Neutrophil (primary cell): ENCODE measurements at regions not wholly inside any gene's neighbourhood (a gene's known extent, or its start where the extent isn't known, plus 50 kb on each side); places are given as distances from the start of the nearest gene placed in this dataset.
"Not testable (repeated sequence)": the region's sequence is repeated elsewhere in the genome, so short reads cannot be mapped to it uniquely, and the experiment has no call there.

ENCODE experiments used
- H3K27ac ChIP-seq: fragments of 200-600 bp; sonication (generic); 2 replicates; pipeline ENCODE4 v1.5.1; 2016; ENCODE audit warnings: mild to moderate bottlenecking, moderate library complexity
- H3K27me3 ChIP-seq: fragments of 200-600 bp; sonication (generic); 2 replicates; pipeline ENCODE4 v1.6.0; 2016; ENCODE audit warnings: mild to moderate bottlenecking
- H3K36me3 ChIP-seq: fragments of 200-600 bp; sonication (generic); 2 replicates; pipeline ENCODE4 v1.5.1; 2017
- H3K4me1 ChIP-seq, 2 experiments: fragments of 200-600 bp in 1 of 2; sonication (generic) in 1 of 2; 1 replicate in 1 of 2; 2 replicates in 1 of 2; pipeline versions ENCODE4 v1.5.1 to v1.6.1; 2013 to 2016; ENCODE audit warnings: low read depth in 1 of 2, low read length in 1 of 2, mild to moderate bottlenecking in 1 of 2, moderate library complexity in 1 of 2; ENCODE audit not compliant: control insufficient read depth in 1 of 2, insufficient read depth in 1 of 2
- H3K4me3 ChIP-seq, 2 experiments: fragments of 200-600 bp in 1 of 2; sonication (generic) in 1 of 2; 1 replicate in 1 of 2; 2 replicates in 1 of 2; pipeline ENCODE4 v1.5.1; 2013 to 2016; ENCODE audit warnings: low read depth in 1 of 2, low read length in 1 of 2, mild to moderate bottlenecking in 1 of 2, moderate library complexity in 1 of 2
- H3K9me3 ChIP-seq: fragments of 200-600 bp; sonication (generic); 2 replicates; pipeline ENCODE4 v1.5.1; 2016
- TF ChIP-seq, protein P1 (sequence below): fragments of 200-600 bp; sonication (generic); IDR thresholded peaks from 2 replicates; pipeline ENCODE4 v1.5.1; 2016; ENCODE audit warnings: antibody characterized with exemption

DNA sequence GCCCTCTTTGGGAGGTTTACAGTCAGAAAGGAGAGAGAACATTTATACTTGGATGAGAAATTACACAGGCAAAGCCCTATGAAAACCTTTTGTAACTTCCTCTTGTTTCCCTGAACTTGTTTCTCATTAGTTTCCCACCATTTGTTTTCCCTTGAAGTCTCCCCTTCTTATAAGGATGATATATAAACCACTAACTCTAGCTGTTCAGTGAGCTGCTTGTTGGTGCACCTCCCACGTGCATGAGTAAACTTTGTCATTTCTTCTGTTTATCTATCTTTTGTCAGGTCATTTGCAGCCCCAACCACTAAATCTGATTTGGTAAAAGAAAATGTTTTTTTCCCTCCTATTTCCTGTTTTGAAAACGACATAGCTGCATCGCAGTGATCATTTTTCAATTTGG, 919.9 kb downstream of the SLITRK1 start:
- no peaks in the 10 kb centered on the region for H3K4me1 ChIP-seq
- TF ChIP-seq, protein P1, sequence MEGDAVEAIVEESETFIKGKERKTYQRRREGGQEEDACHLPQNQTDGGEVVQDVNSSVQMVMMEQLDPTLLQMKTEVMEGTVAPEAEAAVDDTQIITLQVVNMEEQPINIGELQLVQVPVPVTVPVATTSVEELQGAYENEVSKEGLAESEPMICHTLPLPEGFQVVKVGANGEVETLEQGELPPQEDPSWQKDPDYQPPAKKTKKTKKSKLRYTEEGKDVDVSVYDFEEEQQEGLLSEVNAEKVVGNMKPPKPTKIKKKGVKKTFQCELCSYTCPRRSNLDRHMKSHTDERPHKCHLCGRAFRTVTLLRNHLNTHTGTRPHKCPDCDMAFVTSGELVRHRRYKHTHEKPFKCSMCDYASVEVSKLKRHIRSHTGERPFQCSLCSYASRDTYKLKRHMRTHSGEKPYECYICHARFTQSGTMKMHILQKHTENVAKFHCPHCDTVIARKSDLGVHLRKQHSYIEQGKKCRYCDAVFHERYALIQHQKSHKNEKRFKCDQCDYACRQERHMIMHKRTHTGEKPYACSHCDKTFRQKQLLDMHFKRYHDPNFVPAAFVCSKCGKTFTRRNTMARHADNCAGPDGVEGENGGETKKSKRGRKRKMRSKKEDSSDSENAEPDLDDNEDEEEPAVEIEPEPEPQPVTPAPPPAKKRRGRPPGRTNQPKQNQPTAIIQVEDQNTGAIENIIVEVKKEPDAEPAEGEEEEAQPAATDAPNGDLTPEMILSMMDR = no peak
- no peak overlapping the region for H3K4me3 ChIP-seq
- H3K36me3 ChIP-seq = no peaks in the 10 kb centered on the region
- H3K27me3 ChIP-seq = no peaks in the 10 kb centered on the region
- H3K27ac ChIP-seq = no peak overlapping the region
- no peaks in the 10 kb centered on the region for H3K9me3 ChIP-seq

DNA sequence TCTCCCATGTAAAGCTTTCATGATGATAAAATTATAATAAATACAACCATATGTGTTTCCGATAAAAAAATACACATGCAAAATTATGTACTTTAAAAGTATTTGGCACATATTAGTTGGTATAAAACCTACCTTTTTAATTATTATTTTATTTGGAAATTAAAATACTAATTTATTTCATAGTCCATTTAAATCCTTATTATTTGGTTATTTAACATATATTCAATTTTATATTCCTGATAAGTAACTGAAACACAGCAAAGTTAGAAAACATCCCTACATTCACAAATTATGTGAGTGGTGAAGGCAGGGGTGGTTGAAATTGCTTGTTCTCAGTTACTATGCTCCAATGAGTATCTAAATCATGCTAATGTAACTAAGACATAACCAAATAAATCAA, 920.5 kb downstream of the SLITRK1 start:
- H3K4me1 ChIP-seq = no peaks in the 10 kb centered on the region
- H3K27me3 ChIP-seq = no peaks in the 10 kb centered on the region
- no peaks in the 10 kb centered on the region for H3K9me3 ChIP-seq
- no peak overlapping the region for H3K27ac ChIP-seq
- no peak overlapping the region for H3K4me3 ChIP-seq
- no peaks in the 10 kb centered on the region for H3K36me3 ChIP-seq
- TF ChIP-seq, protein P1 = no peak

DNA sequence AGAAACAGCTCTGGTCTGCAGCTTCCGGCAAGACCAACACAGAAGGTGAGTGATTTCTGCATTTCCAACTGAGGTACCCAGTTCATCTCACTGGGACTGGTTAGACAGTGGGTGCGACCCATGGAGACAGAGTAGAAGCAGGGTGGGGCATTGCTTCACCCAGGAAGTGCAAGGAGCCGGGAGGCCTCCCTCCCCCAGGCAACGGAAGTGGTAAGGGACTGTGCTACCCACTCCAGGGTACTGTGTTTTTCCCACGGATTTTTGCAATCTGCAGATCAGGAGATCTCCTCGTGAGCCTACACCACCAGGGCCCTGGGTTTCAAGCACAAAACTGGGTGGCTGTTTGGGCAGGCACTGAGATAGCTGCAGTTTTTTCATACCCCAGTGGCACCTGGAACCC, 929.9 kb downstream of the SLITRK1 start:
- not testable (repeated sequence) for H3K27ac ChIP-seq, H3K4me1 ChIP-seq, H3K27me3 ChIP-seq

DNA sequence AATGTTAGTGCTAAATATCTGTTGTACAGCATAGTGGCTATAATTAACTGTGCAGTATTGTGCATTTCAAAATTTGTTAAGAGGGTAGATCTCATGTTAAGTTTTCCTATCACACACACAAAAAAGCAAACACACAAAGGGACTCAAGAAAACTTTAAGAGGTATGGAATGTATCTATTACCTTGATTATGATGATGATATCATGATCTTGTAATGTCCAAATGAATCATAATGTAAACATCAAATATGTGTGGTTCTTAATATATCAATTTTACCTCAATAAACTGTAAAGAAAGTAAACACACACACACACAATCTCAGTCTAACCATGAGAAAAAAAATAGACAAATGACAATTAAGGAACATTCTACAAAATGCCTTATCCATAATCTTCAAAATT, 934.6 kb downstream of the SLITRK1 start:
- Histone ChIP-seq H3K4me3 (no peak overlapping the region), H3K4me1 (no peaks in the 10 kb centered on the region), H3K9me3 (no peaks in the 10 kb centered on the region), H3K27me3 (no peaks in the 10 kb centered on the region), H3K36me3 (no peaks in the 10 kb centered on the region), H3K27ac (no peak overlapping the region)
- TF ChIP-seq, protein P1 = no peak

More for the DNA sequence above, 929.9 kb downstream of the SLITRK1 start:
- not testable (repeated sequence) for H3K9me3 ChIP-seq, H3K4me3 ChIP-seq, H3K36me3 ChIP-seq

DNA sequence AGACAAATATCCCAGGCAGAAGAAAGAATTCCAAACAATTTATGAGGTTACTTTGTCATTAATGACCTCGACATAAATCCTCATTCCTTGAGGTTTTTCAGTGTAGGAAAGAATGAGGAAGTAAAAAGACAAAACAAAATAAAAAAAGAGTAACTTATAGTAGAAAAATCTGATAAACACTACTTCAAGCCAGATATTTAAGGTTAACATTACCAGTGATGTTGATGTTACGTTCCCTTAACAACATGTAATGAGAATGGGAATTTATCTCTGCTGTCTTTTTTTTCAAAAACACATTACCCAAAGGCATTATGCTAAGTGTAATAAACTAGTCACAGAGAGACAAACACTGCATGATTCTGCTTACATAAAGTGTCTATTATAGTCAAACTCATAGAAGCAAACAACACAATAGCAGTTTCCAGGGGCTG, 935.1 kb downstream of the SLITRK1 start:
- Histone ChIP-seq H3K9me3 (no peaks in the 10 kb centered on the region), H3K4me3 (no peak overlapping the region), H3K27me3 (no peaks in the 10 kb centered on the region), H3K4me1 (no peaks in the 10 kb centered on the region), H3K27ac (no peak overlapping the region), H3K36me3 (no peaks in the 10 kb centered on the region)
- TF ChIP-seq, protein P1 = no peak

DNA sequence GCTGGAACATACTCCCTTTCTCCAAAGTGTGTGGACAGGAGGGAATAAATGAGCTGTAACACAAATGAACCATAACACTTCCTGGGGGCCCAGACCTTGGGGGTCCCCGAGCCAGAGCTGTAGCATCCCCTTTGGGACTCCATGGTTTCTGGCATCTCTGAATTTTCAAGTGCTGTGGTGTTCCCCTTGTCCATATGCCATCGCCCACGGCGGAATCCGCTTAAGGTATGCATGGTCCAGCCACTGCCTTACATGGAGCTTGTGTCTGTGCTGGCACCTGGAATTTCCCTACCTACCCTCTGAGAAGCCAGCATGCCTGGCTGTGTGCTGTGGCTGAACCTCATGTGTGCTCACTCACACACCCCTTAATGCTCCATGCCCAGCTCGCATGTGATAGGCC, 943.6 kb downstream of the SLITRK1 start:
- Histone ChIP-seq H3K27ac (no peak overlapping the region), H3K4me3 (no peak overlapping the region), H3K36me3 (no peaks in the 10 kb centered on the region), H3K9me3 (no peaks in the 10 kb centered on the region), H3K27me3 (no peaks in the 10 kb centered on the region), H3K4me1 (no peaks in the 10 kb centered on the region)
- TF ChIP-seq, protein P1 = no peak
